GM10266 (cell line): ENCODE measurements at regions not wholly inside any gene's neighbourhood (a gene's known extent, or its start where the extent isn't known, plus 50 kb on each side); places are given as distances from the start of the nearest gene placed in this dataset.
"Not testable (repeated sequence)": the region's sequence is repeated elsewhere in the genome, so short reads cannot be mapped to it uniquely, and the experiment has no call there.

Source experiments
- DNase-seq: peaks from one replicate; pipeline ENCODE4 v3.0.0; 2012; ENCODE audit errors: extremely low spot score
- TF ChIP-seq, protein P1 (sequence below): IDR thresholded peaks from 2 replicates; pipeline ENCODE4 v1.5.1; 2012; ENCODE audit warnings: mild to moderate bottlenecking, low read depth; ENCODE audit not compliant: control insufficient read depth, insufficient read depth; ENCODE audit errors: missing control alignments

DNA sequence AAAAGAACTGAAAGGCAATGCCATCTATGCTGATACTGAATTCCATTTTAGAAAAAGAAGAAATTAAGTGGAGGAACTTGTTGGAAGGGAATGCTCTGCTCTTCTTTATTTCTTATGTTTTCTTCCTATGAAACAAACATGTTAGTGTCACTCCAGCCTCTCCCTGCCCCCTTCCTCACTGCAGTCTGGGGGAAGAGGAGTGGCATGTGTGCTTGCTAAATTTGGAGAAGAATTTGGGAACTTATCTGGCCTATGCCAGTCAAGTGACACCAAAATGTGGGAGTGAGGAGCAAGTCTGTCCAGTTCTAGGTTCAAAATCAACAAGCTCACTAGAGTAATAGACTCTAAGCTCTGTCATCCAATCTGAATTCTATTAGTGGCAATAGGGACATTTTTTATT, 214.6 kb downstream of the RBM26 start:
- DNase-seq = no peak
- TF ChIP-seq, protein P1, sequence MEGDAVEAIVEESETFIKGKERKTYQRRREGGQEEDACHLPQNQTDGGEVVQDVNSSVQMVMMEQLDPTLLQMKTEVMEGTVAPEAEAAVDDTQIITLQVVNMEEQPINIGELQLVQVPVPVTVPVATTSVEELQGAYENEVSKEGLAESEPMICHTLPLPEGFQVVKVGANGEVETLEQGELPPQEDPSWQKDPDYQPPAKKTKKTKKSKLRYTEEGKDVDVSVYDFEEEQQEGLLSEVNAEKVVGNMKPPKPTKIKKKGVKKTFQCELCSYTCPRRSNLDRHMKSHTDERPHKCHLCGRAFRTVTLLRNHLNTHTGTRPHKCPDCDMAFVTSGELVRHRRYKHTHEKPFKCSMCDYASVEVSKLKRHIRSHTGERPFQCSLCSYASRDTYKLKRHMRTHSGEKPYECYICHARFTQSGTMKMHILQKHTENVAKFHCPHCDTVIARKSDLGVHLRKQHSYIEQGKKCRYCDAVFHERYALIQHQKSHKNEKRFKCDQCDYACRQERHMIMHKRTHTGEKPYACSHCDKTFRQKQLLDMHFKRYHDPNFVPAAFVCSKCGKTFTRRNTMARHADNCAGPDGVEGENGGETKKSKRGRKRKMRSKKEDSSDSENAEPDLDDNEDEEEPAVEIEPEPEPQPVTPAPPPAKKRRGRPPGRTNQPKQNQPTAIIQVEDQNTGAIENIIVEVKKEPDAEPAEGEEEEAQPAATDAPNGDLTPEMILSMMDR = no peak

DNA sequence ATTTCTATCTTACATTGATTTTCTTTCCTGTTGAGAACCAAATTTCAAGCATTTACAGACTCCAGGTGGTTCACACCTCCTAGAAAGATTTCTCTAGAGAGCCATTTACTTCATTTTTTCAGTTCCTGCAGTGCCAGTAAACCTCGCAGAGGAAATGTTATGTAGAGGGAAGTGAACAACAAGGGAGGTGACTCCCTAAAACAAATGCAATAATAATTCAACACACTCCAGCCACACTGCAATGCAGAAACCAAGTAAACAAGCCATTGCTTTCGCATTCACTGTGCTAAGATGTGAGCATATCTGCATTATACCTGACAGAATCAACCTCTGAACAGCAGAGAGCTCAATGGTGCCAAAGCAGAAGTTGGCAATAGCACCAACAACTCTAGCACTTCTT, 215.1 kb downstream of the RBM26 start:
- TF ChIP-seq, protein P1 = no peak
- DNase-seq = no peak

DNA sequence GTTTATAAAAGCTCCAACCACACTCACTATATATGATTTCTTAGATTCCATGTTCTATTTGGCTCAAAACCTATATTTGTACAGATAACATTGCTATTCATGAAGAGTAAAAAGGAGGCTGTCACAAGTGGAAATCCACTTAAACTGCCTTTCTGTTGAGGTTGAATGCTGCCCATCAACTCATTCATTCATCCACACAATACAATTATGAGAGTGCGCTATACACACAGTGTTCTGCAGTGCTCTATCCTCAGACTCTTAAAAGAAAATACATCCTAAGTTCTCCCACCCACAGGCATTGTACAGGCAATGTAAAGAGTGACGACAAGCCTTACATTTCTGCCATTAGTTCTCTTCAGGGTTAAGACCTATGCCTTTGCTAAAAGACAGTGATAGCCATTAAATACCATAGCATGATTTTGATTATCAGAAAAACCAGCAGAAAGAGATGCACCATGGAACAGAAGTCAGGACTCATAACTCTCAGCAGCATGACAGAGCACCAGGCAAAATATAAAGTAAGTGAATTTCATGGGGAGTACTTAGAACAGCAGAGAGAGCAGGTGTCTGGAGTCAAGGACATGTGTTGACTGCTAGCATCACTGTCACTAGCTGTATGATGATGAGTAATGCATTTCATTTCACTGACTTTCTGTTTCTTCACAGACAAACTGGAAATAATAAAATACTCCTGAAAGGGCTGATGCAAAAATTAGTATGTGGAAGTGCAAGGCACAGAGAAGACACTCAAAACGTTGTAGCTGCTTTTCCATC, 218.0 kb downstream of the RBM26 start:
- TF ChIP-seq, protein P1 = no peak
- DNase-seq = no peak

DNA sequence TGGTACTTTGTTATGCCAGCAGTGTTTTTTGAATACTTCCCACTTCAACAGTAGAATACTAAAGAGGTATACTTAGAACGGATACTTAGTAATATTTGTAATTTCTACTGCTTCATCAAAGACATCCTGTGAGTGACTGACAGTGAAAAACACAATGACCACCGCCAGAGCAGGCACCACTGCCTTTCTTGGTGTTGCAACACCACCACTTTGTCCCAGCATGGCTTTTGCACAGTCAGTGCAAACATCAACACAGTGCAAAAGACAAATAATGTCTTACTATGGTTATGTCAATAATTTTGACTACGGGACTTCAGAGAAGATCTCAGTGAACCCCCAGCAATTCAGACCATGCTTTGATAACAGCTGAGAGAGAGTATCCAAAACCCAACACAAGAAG, 220.5 kb downstream of the RBM26 start:
- TF ChIP-seq, protein P1 = no peak

DNA sequence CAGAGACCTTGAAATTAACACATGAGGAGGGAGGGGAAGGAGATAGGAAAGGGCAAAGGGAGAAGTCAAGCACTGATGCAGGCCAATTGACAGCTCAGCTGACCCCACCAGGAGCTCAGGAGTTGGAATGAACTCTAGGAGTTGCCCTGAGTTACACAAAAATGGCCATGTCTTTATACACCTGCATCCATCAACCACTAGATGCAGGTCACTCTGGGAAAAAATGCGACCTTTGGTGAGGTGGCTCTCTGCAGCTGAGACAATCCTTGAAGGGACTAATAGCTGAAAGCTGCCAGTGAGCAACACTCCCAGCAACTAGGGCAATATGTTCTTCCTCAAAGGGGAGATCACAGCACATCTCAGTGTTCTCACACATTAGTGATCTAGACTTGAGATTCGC, 222.8 kb downstream of the RBM26 start:
- DNase-seq = no peak

More for the DNA sequence above, 220.5 kb downstream of the RBM26 start:
- DNase-seq = no peak

DNA sequence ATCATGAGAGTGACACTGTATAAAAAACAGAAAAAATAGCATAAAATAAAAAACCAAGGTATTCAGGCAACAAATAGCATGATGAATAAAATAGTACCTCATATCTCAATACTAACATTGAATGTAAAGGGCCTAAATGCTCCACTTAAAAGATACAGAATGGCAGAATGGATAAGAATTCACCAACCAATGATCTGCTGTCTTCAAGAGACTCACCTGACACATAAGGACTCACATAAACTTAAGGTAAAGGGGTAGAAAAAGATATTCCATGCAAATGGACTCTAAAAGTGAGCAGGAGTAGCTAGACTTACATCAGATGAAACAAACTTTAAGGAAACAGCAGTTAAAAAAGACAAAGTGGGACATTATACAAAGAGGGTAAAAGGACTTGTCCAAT, 232.4 kb downstream of the RBM26 start:
- not testable (repeated sequence) for DNase-seq

More for the DNA sequence above, 222.8 kb downstream of the RBM26 start:
- TF ChIP-seq, protein P1 = no peak

DNA sequence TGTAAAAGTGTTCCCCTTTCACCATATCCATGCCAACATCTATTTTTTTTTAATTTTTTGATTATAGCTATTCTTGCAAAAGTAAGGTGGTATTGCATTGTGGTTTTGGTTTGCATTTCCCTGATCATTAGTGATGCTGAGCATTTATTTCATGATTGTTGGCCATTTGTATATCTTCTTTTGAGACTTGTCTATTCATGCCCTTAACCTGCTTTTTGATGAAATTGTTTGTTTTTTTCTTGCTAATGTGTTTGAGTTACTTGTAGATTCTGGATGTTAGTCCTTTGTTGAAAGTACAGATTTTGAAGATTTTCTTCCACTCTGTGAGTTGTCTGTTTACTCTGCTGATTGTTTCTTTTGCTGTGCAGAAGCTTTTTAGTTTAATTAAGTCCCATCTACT, 233.1 kb downstream of the RBM26 start:
- not testable (repeated sequence) for DNase-seq

DNA sequence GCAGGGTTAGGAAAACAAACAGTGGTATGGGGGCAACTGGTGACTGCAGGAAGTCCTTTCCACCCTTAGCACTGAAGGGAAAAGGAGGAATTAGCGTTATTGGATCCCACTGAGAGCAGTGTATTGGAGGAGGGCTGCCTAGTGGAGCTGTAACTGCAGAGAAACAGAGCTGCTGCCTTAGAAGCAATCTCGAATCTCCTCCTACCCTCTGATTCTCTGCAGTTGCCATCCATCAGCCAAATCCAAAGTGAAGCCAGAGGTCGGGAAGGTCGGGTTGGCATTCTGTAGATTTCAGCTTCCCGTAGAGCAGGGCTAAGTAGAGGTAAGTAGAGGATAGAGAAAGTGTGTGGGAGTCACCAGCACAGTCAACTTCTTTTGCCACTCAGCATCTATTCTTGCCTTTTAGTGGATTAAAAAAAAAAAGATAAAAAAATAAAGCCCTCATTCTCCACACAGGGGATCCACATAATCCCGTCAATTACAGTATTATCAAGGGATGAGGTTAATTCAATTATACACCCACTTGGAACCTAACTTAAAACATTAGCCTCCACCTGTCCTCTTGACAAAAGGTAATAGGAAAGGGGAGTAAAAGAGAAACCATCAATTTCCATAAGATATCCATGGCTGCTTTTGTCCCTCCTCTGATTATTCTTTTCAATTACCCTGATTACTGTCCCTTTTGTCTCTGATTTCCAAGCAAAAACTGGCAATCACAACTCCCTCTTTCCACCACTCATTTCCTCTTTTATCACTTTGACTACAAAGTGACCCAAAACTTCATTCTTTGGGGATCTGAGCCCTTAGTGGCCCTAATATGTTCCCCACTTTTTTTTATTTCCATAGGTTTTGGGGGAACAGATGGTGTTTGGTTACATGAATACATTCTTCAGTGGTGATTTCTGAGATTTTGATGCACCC, 234.7 kb downstream of the RBM26 start:
- DNase-seq = no peak
- TF ChIP-seq, protein P1 = no peak
